ENCODE measurements at regions not wholly inside any gene's neighbourhood (a gene's known extent, or its start where the extent isn't known, plus 50 kb on each side); places are given as distances from the start of the nearest gene placed in this dataset.

DNA sequence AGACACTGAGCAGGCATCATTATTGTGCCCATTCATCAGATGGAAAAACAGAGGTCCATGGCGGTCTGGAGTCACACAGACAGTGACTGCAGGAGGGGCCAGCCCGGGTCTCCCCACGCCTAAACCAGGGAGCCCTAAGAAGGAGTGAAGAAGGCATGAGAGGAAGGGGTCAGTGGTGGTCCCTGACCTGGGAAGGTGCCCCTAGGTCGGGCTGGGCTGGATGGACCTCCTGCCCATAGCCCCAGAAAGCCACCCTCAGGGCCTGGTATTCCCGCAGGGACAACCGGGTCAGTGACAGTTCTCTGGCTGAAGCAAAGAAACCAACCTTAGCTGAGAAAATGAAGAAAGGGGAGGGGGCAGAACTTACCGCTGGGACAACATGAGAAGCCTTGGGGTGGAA is 163.4 kb upstream of the C1orf174 start:
- no peak overlapping the region for H3K4me3 ChIP-seq (ENCODE audit: low read length)
- no peak for DNase-seq (ENCODE audit: low read depth)
- TF ChIP-seq, protein P1, sequence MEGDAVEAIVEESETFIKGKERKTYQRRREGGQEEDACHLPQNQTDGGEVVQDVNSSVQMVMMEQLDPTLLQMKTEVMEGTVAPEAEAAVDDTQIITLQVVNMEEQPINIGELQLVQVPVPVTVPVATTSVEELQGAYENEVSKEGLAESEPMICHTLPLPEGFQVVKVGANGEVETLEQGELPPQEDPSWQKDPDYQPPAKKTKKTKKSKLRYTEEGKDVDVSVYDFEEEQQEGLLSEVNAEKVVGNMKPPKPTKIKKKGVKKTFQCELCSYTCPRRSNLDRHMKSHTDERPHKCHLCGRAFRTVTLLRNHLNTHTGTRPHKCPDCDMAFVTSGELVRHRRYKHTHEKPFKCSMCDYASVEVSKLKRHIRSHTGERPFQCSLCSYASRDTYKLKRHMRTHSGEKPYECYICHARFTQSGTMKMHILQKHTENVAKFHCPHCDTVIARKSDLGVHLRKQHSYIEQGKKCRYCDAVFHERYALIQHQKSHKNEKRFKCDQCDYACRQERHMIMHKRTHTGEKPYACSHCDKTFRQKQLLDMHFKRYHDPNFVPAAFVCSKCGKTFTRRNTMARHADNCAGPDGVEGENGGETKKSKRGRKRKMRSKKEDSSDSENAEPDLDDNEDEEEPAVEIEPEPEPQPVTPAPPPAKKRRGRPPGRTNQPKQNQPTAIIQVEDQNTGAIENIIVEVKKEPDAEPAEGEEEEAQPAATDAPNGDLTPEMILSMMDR (conservative IDR thresholded peaks at IDR 0.05; ENCODE audit: low read depth, low read length): no peak

DNA sequence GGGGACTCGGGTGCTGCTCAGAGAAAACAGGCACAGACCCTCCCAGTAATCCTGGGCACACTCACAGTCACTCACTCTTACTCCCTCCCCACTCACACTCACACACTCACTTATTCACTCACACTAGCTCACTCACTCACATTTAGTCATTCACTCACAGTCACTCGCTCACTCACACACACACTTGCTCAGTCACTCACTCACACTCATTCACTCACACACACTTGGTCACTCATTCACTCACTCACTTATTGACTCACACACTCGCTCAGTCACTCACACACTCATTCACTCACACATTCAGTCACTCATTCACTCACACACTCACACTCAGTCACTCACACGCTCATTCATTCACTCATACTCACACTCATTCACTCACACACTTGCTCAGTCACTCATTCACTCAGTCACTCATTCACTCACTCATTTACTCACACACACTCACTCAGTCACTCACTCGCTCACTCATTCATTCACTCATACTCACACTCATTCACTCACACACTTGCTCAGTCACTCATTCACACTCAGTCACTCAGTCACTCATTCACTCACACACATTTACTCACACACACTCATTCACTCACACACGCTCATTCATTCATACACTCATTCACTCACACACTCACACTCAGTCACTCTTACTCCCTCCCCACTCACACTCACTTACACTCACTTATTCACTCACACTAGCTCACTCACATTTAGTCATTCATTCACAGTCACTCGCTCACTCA is 164.2 kb upstream of the C1orf174 start:
- TF ChIP-seq, protein P1 (conservative IDR thresholded peaks at IDR 0.05; ENCODE audit: low read depth, low read length): no peak
- no peak overlapping the region for H3K4me3 ChIP-seq (ENCODE audit: low read length)
- no peak for DNase-seq (ENCODE audit: low read depth)

DNA sequence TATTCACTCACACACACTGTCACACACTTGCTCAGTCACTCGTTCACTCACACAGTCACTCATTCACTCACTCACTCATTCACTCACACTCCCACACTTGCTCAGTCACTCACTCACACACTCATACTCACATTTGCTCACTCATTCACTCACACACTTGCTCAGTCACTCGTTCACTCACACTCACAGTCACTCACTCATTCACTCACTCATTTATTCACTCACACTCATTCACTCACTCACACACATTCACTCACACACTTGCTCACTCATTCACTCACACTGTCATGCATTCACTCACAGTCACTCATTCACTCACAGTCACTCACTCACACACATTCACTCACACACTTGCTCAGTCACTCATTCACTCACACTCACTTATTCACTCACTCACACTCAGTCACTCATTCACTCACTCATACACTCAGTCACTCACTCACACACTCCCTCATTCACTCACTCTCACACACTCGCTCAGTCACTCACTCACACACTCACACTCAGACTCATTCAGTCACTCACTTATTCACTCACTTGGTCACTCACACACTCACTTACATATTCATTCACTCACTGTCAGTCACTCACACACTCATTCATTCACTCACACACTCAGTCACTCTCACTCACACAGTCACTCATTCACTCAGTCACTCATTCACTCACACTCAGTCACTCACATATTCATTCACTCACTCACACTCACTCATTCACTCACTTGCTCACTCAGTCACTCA is 167.0 kb upstream of the C1orf174 start:
- TF ChIP-seq, protein P1 (conservative IDR thresholded peaks at IDR 0.05; ENCODE audit: low read depth, low read length): no peak
- no peak for DNase-seq (ENCODE audit: low read depth)
- no peak overlapping the region for H3K4me3 ChIP-seq (ENCODE audit: low read length)

DNA sequence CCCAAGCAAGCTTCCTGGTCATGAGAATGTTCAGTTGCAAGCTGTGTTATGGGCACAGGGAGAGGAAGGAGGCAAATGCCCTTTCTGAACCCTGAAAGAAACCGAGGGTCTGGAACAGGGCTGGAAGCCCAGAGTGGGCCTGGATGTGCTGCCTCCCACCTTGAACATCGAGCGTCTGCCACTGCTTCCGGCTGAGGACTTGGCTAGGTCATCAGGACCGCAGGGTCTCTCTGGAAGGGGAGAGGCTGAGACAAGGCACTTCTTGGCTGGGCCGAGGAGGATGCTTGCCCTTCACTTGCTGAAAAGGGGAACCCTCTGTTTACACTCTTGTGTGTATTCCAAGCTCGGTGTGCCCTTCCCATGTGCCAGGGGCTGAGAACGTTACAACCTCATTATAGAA is 168.0 kb upstream of the C1orf174 start:
- no peak for DNase-seq (ENCODE audit: low read depth)
- TF ChIP-seq, protein P1 (conservative IDR thresholded peaks at IDR 0.05; ENCODE audit: low read depth, low read length): no peak
- H3K4me3 ChIP-seq (ENCODE audit: low read length): no peak overlapping the region

DNA sequence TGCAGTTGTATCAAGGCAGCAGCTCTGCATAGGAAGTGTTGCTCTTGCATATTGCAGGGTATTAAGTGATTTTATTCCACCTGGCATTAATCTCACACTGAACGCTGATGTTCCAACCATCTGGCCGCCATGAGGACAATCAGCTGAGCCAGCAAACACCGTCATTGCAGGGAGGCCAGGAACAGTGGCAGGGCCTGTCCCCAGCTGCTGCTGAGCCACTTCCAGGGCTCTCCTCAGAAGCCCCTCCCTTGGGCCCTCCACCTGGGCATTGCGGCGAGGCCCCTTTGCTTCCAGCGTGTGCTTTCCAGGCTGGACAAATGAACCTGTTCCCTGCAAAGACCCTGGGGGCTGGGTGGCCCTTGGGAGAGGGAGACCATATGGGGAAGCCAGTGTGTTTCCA is 171.6 kb upstream of the C1orf174 start:
- DNase-seq (ENCODE audit: low read depth): no peak
- TF ChIP-seq, protein P1 (conservative IDR thresholded peaks at IDR 0.05; ENCODE audit: low read depth, low read length): no peak

DNA sequence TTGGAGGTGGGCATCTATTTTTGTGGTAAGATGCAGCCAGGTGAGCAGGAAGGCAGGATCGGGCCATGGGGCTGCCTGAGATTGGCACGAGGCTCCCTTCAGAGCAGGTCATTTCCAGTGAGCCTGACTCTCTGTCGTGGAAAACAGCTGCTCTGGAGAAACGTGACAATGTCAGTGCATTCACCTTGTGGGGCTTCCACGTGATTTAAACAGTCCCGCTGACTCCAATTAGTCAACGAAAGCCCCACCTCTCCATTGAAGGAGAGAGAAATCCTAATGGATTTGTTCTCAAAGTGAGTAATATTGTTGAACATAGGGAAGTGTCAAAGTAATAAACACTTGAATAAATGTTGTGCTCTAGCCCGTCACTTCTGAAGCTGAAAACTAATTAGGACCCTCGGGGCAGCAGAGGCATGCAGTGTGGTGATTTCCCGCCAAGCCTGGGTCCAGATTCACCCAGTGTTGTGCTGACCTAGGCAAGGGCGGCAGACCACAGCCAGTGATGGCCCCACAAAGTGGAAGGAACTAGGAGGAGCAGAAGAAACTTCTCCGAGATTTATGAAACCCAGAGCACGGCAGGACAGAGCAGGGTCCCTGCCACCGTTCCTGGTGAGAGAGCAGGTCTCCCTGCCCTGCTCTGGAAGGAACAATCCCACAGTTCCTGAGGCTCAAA is 172.5 kb upstream of the C1orf174 start:
- TF ChIP-seq, protein P1 (conservative IDR thresholded peaks at IDR 0.05; ENCODE audit: low read depth, low read length): no peak
- H3K4me3 ChIP-seq (ENCODE audit: low read length): no peak overlapping the region
- DNase-seq (ENCODE audit: low read depth): no peak

More for the DNA sequence above, 171.6 kb upstream of the C1orf174 start:
- H3K4me3 ChIP-seq (ENCODE audit: low read length): no peak overlapping the region
